HFFc6 (cell line): ENCODE measurements at regions not wholly inside any gene's neighbourhood (a gene's known extent, or its start where the extent isn't known, plus 50 kb on each side); places are given as distances from the start of the nearest gene placed in this dataset.

ENCODE experiments used
- DNase-seq: peaks from one replicate; pipeline ENCODE4 v3.0.0-alpha.2; 2018
- H3K27ac Mint-ChIP-seq: 2 replicates; pipeline ENCODE4 v1.8.0; 2020; ENCODE audit warnings: mild to moderate bottlenecking, mixed read lengths
- H3K27me3 Mint-ChIP-seq: 2 replicates; pipeline ENCODE4 v1.8.0; 2021; ENCODE audit warnings: mild to moderate bottlenecking, moderate library complexity, mixed read lengths; ENCODE audit not compliant: insufficient read depth
- H3K36me3 Mint-ChIP-seq: 2 replicates; pipeline ENCODE4 v1.8.0; 2021; ENCODE audit warnings: low read depth, mixed read lengths
- H3K4me1 Mint-ChIP-seq: 2 replicates; pipeline ENCODE4 v1.8.0; 2020; ENCODE audit warnings: low read depth, mixed read lengths
- H3K4me3 Mint-ChIP-seq: 2 replicates; pipeline ENCODE4 v1.8.0; 2020; ENCODE audit warnings: mild to moderate bottlenecking, moderate library complexity, mixed read lengths
- H3K9me3 Mint-ChIP-seq: 2 replicates; pipeline ENCODE4 v1.8.0; 2020; ENCODE audit warnings: mild to moderate bottlenecking, mixed read lengths
- CTCF ChIP-seq: fragments of 200-600 bp; sonication (generic); IDR thresholded peaks from 2 replicates; pipeline ENCODE4 v1.5.0; 2021; ENCODE audit warnings: antibody characterized with exemption, mild to moderate bottlenecking

GRCh38 chr2:118609138-118609537, 238.3 kb downstream of the EN1 start:
- H3K4me1 Mint-ChIP-seq, result no peaks in the 10 kb centered on the region
- no peak for DNase-seq
- no peaks in the 10 kb centered on the region for H3K36me3 Mint-ChIP-seq
- H3K27ac Mint-ChIP-seq, result no peak overlapping the region
- no peaks in the 10 kb centered on the region for H3K9me3 Mint-ChIP-seq
- no peak overlapping the region for H3K4me3 Mint-ChIP-seq
- H3K27me3 Mint-ChIP-seq, result peaks cover 11% of the 10 kb centered on the region
- no peak for TF ChIP-seq CTCF

- Mint-ChIP-seq H3K36me3 (no peaks in the 10 kb centered on the region), H3K27me3 (peaks cover 11% of the 10 kb centered on the region), H3K4me3 (no peak overlapping the region), H3K27ac (no peak overlapping the region), H3K9me3 (no peaks in the 10 kb centered on the region), H3K4me1 (no peaks in the 10 kb centered on the region)
- TF ChIP-seq CTCF, result no peak
- no peak for DNase-seq
Measured at GRCh38 chr2:118607641-118608040, 239.8 kb downstream of the EN1 start.

- Mint-ChIP-seq H3K27me3 (peaks cover 8% of the 10 kb centered on the region), H3K27ac (no peak overlapping the region), H3K4me1 (no peaks in the 10 kb centered on the region), H3K4me3 (no peak overlapping the region), H3K9me3 (peaks cover 4% of the 10 kb centered on the region; the same call in 1 of the 2 replicates), H3K36me3 (no peaks in the 10 kb centered on the region)
- no peak for DNase-seq
- TF ChIP-seq CTCF, result no peak
Measured at GRCh38 chr2:118604811-118605210, 242.6 kb downstream of the EN1 start.

- peaks cover 4% of the 10 kb centered on the region; the same call in 1 of the 2 replicates for H3K9me3 Mint-ChIP-seq
- H3K4me3 Mint-ChIP-seq, result no peak overlapping the region
- no peak for TF ChIP-seq CTCF
- DNase-seq, result no peak
- no peak overlapping the region for H3K27ac Mint-ChIP-seq
- H3K4me1 Mint-ChIP-seq, result no peaks in the 10 kb centered on the region
- peaks cover 8% of the 10 kb centered on the region for H3K27me3 Mint-ChIP-seq
- H3K36me3 Mint-ChIP-seq, result no peaks in the 10 kb centered on the region
Measured at GRCh38 chr2:118604371-118604770, 243.1 kb downstream of the EN1 start.

- TF ChIP-seq CTCF, result no peak
- Mint-ChIP-seq H3K9me3 (peaks cover 4% of the 10 kb centered on the region; the same call in 1 of the 2 replicates), H3K4me3 (no peak overlapping the region), H3K27me3 (peaks cover 3% of the 10 kb centered on the region), H3K4me1 (no peaks in the 10 kb centered on the region), H3K36me3 (no peaks in the 10 kb centered on the region), H3K27ac (no peak overlapping the region)
- DNase-seq, result no peak
Measured at GRCh38 chr2:118599141-118599540, 248.3 kb downstream of the EN1 start.

- no peaks in the 10 kb centered on the region for H3K36me3 Mint-ChIP-seq
- no peak overlapping the region for H3K4me3 Mint-ChIP-seq
- peaks cover under 1% of the 10 kb centered on the region for H3K27me3 Mint-ChIP-seq
- no peak overlapping the region for H3K27ac Mint-ChIP-seq
- DNase-seq, result no peak
- no peaks in the 10 kb centered on the region for H3K4me1 Mint-ChIP-seq
- TF ChIP-seq CTCF, result no peak
- H3K9me3 Mint-ChIP-seq, result peaks cover under 1% of the 10 kb centered on the region; the same call in 1 of the 2 replicates
Measured at GRCh38 chr2:118596620-118597019, 250.8 kb downstream of the EN1 start.
